ENCODE measurements at regions not wholly inside any gene's neighbourhood (a gene's known extent, or its start where the extent isn't known, plus 50 kb on each side); places are given as distances from the start of the nearest gene placed in this dataset.

- TF ChIP-seq CTCF (IDR thresholded peaks at IDR 0.05): no peak
- Histone ChIP-seq H3K36me3 (ENCODE audit: control insufficient read depth, insufficient read depth, low read length) (no peaks in the 10 kb centered on the region), H3K27me3 (ENCODE audit: control insufficient read depth, insufficient read depth, low read length) (no peaks in the 10 kb centered on the region), H3K9me3 (ENCODE audit: control insufficient read depth, low read length) (no peaks in the 10 kb centered on the region), H3K4me1 (no peaks in the 10 kb centered on the region), H2AFZ (no peak overlapping the region), H3K4me2 (ENCODE audit: low read length) (no peak overlapping the region), H3K4me3 (ENCODE audit: low read depth, low read length) (no peak overlapping the region), H3K79me2 (no peaks in the 10 kb centered on the region), H3K27ac (no peak overlapping the region), H3K9ac (no peak overlapping the region)
Measured at GRCh38 chr4:128583753-128584712, 225.5 kb upstream of the JADE1 start.

GRCh38 chr4:128582427-128582870, 227.1 kb upstream of the JADE1 start:
- Histone ChIP-seq H3K4me3 (ENCODE audit: low read depth, low read length) (no peak overlapping the region), H3K9ac (no peak overlapping the region), H3K27me3 (ENCODE audit: control insufficient read depth, insufficient read depth, low read length) (no peaks in the 10 kb centered on the region), H3K9me3 (ENCODE audit: control insufficient read depth, low read length) (no peaks in the 10 kb centered on the region), H3K4me1 (no peaks in the 10 kb centered on the region), H3K36me3 (ENCODE audit: control insufficient read depth, insufficient read depth, low read length) (no peaks in the 10 kb centered on the region), H3K4me2 (ENCODE audit: low read length) (no peak overlapping the region), H3K27ac (no peak overlapping the region), H3K79me2 (no peaks in the 10 kb centered on the region), H2AFZ (no peak overlapping the region)
- TF ChIP-seq CTCF (IDR thresholded peaks at IDR 0.05): no peak

- no peak for TF ChIP-seq CTCF (IDR thresholded peaks at IDR 0.05)
- Histone ChIP-seq H3K4me1 (no peaks in the 10 kb centered on the region), H3K27me3 (ENCODE audit: control insufficient read depth, insufficient read depth, low read length) (no peaks in the 10 kb centered on the region), H3K4me2 (ENCODE audit: low read length) (no peak overlapping the region), H2AFZ (no peak overlapping the region), H3K4me3 (ENCODE audit: low read depth, low read length) (no peak overlapping the region), H3K27ac (no peak overlapping the region), H3K9me3 (ENCODE audit: control insufficient read depth, low read length) (no peaks in the 10 kb centered on the region), H3K9ac (no peak overlapping the region), H3K79me2 (no peaks in the 10 kb centered on the region), H3K36me3 (ENCODE audit: control insufficient read depth, insufficient read depth, low read length) (no peaks in the 10 kb centered on the region)
Measured at GRCh38 chr4:128579154-128579853, 230.2 kb upstream of the JADE1 start.

GRCh38 chr4:128574706-128575105, 234.8 kb upstream of the JADE1 start:
- no peaks in the 10 kb centered on the region for H3K4me1 ChIP-seq
- peak; percentile 27 for TF ChIP-seq CTCF (IDR thresholded peaks at IDR 0.05)
- no peaks in the 10 kb centered on the region for H3K27me3 ChIP-seq (ENCODE audit: control insufficient read depth, insufficient read depth, low read length)
- no peak overlapping the region for H3K4me2 ChIP-seq (ENCODE audit: low read length)
- H3K9ac ChIP-seq: no peak overlapping the region
- H3K4me3 ChIP-seq (ENCODE audit: low read depth, low read length): no peak overlapping the region
- no peak overlapping the region for H3K27ac ChIP-seq
- no peaks in the 10 kb centered on the region for H3K36me3 ChIP-seq (ENCODE audit: control insufficient read depth, insufficient read depth, low read length)
- H3K79me2 ChIP-seq: no peaks in the 10 kb centered on the region
- no peaks in the 10 kb centered on the region for H3K9me3 ChIP-seq (ENCODE audit: control insufficient read depth, low read length)
- no peak overlapping the region for H2AFZ ChIP-seq

Data from parathyroid adenoma (tissue), 2 donors.